SK-N-SH (cell line): ENCODE measurements at regions not wholly inside any gene's neighbourhood (a gene's known extent, or its start where the extent isn't known, plus 50 kb on each side); places are given as distances from the start of the nearest gene placed in this dataset.
A peak's percentile ranks its signal among the peaks of the same experiment; 100 is the strongest.

Experiments used
- CTCF ChIA-PET: fragments of 300-600, 350-600 bp; formaldehyde crosslinking; extraction: SDS; loops from one replicate; lab custom pipeline; 2021; lab: Yijun Ruan, JAX
- POLR2A ChIA-PET: fragments of 350-600 bp; sonication (Branson Sonifier 250); formaldehyde crosslinking; extraction: SDS; loops from one replicate; lab custom pipeline; 2020; ENCODE audit warnings: antibody characterized with exemption, inconsistent platforms; lab: Yijun Ruan, JAX
- DNase-seq: peaks from one replicate; pipeline ENCODE4 v3.0.0; 2012
- H2AFZ ChIP-seq: fragments of 200-600 bp; sonication (generic); 2 replicates; pipeline ENCODE4 v1.8.1; 2016; ENCODE audit warnings: antibody characterized with exemption, mild to moderate bottlenecking, low read depth
- H3F3A ChIP-seq: fragments of 200-600 bp; sonication (generic); replicated peaks from 2 replicates; pipeline ENCODE3; 2016; ENCODE audit warnings: antibody characterized with exemption, mild to moderate bottlenecking; ENCODE audit not compliant: insufficient read depth
- H3K27ac ChIP-seq, 2 experiments: fragments of 200-500 bp in 1 of 2; fragments of 200-600 bp in 1 of 2; sonication (Bioruptor generic) in 1 of 2; sonication (generic), shearing (Covaris generic) in 1 of 2; 2 replicates each; pipeline versions ENCODE4 v1.5.1 to v1.6.1; 2014 to 2016; ENCODE audit warnings: low read depth in 2 of 2, inconsistent platforms in 1 of 2, low read length in 1 of 2, mild to moderate bottlenecking in 1 of 2, mixed read lengths in 1 of 2
- H3K27me3 ChIP-seq: fragments of 200-600 bp; sonication (generic), shearing (Covaris generic); 2 replicates; pipeline ENCODE4 v1.6.1; 2016; ENCODE audit warnings: mixed run types; ENCODE audit not compliant: insufficient read depth
- H3K36me3 ChIP-seq, 2 experiments: fragments of 200-500 bp in 1 of 2; fragments of 200-600 bp in 1 of 2; sonication (Bioruptor generic) in 1 of 2; sonication (generic) in 1 of 2; replicated peaks in 1 of 2; 2 replicates each; pipeline versions ENCODE3 to v1.5.1; 2014 to 2016; ENCODE audit warnings: low read length in 1 of 2, mild to moderate bottlenecking in 1 of 2; ENCODE audit not compliant: insufficient read depth in 2 of 2, control insufficient read depth in 1 of 2
- H3K4me1 ChIP-seq, 2 experiments: fragments of 200-500 bp in 1 of 2; fragments of 200-600 bp in 1 of 2; sonication (Bioruptor generic) in 1 of 2; sonication (generic), shearing (Covaris generic) in 1 of 2; 2 replicates each; pipeline versions ENCODE4 v1.5.1 to v1.6.1; 2014 to 2016; ENCODE audit warnings: low read depth in 1 of 2, low read length in 1 of 2, mixed run types in 1 of 2; ENCODE audit not compliant: insufficient read depth in 2 of 2, control insufficient read depth in 1 of 2
- H3K4me2 ChIP-seq: fragments of 200-600 bp; sonication (generic), shearing (Covaris generic); 2 replicates; pipeline ENCODE4 v1.6.1; 2017; ENCODE audit warnings: mixed run types
- H3K4me3 ChIP-seq, 2 experiments: fragments of 200-500 bp in 1 of 2; fragments of 200-600 bp in 1 of 2; sonication (Bioruptor generic) in 1 of 2; sonication (generic), shearing (Covaris generic) in 1 of 2; 2 replicates each; pipeline versions ENCODE4 v1.5.1 to v1.8.1; 2014 to 2016; ENCODE audit warnings: low read depth in 2 of 2, inconsistent platforms in 1 of 2, low read length in 1 of 2, mild to moderate bottlenecking in 1 of 2, mixed read lengths in 1 of 2, moderate library complexity in 1 of 2
- H3K79me2 ChIP-seq: fragments of 200-600 bp; sonication (generic); 2 replicates; pipeline ENCODE4 v1.8.1; 2017; ENCODE audit warnings: mild to moderate bottlenecking; ENCODE audit not compliant: insufficient read depth
- H3K9ac ChIP-seq: fragments of 200-600 bp; sonication (generic); 2 replicates; pipeline ENCODE4 v1.6.1; 2017; ENCODE audit warnings: mixed run types
- H3K9me2 ChIP-seq: fragments of 200-600 bp; sonication (generic); 2 replicates; pipeline ENCODE4 v1.6.1; 2017; ENCODE audit warnings: mixed run types
- H3K9me3 ChIP-seq: fragments of 200-600 bp; sonication (generic); 2 replicates; pipeline ENCODE4 v1.6.1; 2017; ENCODE audit warnings: mixed run types, mild to moderate bottlenecking, moderate library complexity
- H4K20me1 ChIP-seq: fragments of 200-600 bp; sonication (generic); 2 replicates; pipeline ENCODE4 v1.6.1; 2017; ENCODE audit warnings: mild to moderate bottlenecking, mixed run types; ENCODE audit not compliant: insufficient read depth
- CHD2 ChIP-seq: fragments of 150-350 bp; IDR thresholded peaks from 2 replicates; pipeline ENCODE4 v1.6.1; 2018; ENCODE audit warnings: low read length; ENCODE audit not compliant: partially characterized antibody
- ELF1 ChIP-seq: IDR thresholded peaks from 2 replicates; pipeline ENCODE4 v1.4.0; 2012
- EP300 ChIP-seq, 2 experiments: IDR thresholded peaks; 2 replicates each; pipeline versions ENCODE4 v1.4.0 to v1.6.1; 2012; ENCODE audit warnings: borderline replicate concordance in 1 of 2, low read depth in 1 of 2, low read length in 1 of 2
- EZH2phosphoT487 ChIP-seq: fragments of 200-600 bp; sonication (generic); IDR thresholded peaks from 2 replicates; pipeline ENCODE4 v1.6.1; 2017; ENCODE audit warnings: low read depth, mixed run types, mild to moderate bottlenecking, antibody characterized with exemption, moderate library complexity, borderline replicate concordance
- FOSL2 ChIP-seq: IDR thresholded peaks from 2 replicates; pipeline ENCODE4 v1.4.0; 2012; ENCODE audit warnings: low read depth, mild to moderate bottlenecking, moderate library complexity, borderline replicate concordance
- FOXM1 ChIP-seq: IDR thresholded peaks from 2 replicates; pipeline ENCODE4 v1.4.0; 2012; ENCODE audit warnings: low read depth, mild to moderate bottlenecking
- GATA2 ChIP-seq: sonication (generic); formaldehyde crosslinking; IDR thresholded peaks from 2 replicates; pipeline ENCODE4 v1.5.0; 2020; ENCODE audit warnings: mild to moderate bottlenecking, missing genetic modification reagents
- JUND ChIP-seq: IDR thresholded peaks from 2 replicates; pipeline ENCODE4 v1.4.0; 2012
- MEF2A ChIP-seq: IDR thresholded peaks from 2 replicates; pipeline ENCODE4 v1.4.0; 2012; ENCODE audit warnings: low read depth, borderline replicate concordance
- NFIC ChIP-seq: IDR thresholded peaks from 2 replicates; pipeline ENCODE4 v1.4.0; 2012; ENCODE audit warnings: borderline replicate concordance
- NRF1 ChIP-seq: IDR thresholded peaks from 2 replicates; pipeline ENCODE4 v1.6.1; 2012; ENCODE audit warnings: low read depth, mild to moderate bottlenecking, low read length
- PBX3 ChIP-seq: IDR thresholded peaks from 2 replicates; pipeline ENCODE4; 2012
- POLR2AphosphoS5 ChIP-seq: IDR thresholded peaks from 2 replicates; pipeline ENCODE4 v1.6.1; 2012; ENCODE audit warnings: low read depth, low read length
- RAD21 ChIP-seq: IDR thresholded peaks from 2 replicates; pipeline ENCODE4 v1.6.1; 2012; ENCODE audit warnings: mild to moderate bottlenecking, low read length
- RCOR1 ChIP-seq: fragments of 150-350 bp; IDR thresholded peaks from 2 replicates; pipeline ENCODE4 v1.6.1; 2017; ENCODE audit warnings: antibody characterized with exemption, low read length
- RFX5 ChIP-seq: IDR thresholded peaks from 2 replicates; pipeline ENCODE4 v1.6.1; 2012; ENCODE audit warnings: mild to moderate bottlenecking, improper control_type of control experiment, low read length
- RXRA ChIP-seq: IDR thresholded peaks from 2 replicates; pipeline ENCODE4 v1.4.0; 2012; ENCODE audit warnings: low read depth, mild to moderate bottlenecking, borderline replicate concordance
- SIN3A ChIP-seq: IDR thresholded peaks from 2 replicates; pipeline ENCODE4 v1.6.1; 2012; ENCODE audit warnings: low read depth, mild to moderate bottlenecking, low read length, moderate library complexity, borderline replicate concordance
- SMC3 ChIP-seq: IDR thresholded peaks from 2 replicates; pipeline ENCODE4 v1.6.1; 2012; ENCODE audit warnings: low read depth, low read length, improper control_type of control experiment
- TAF1 ChIP-seq: IDR thresholded peaks from 2 replicates; pipeline ENCODE4 v1.6.1; 2012; ENCODE audit warnings: low read depth, mild to moderate bottlenecking, low read length, moderate library complexity, borderline replicate concordance
- TCF12 ChIP-seq: IDR thresholded peaks from 2 replicates; pipeline ENCODE4 v1.4.0; 2012
- TEAD4 ChIP-seq: IDR thresholded peaks from 2 replicates; pipeline ENCODE4 v1.4.0; 2012; ENCODE audit warnings: mild to moderate bottlenecking, borderline replicate concordance; ENCODE audit not compliant: insufficient read depth
- USF2 ChIP-seq: fragments of 150-350 bp; IDR thresholded peaks from 2 replicates; pipeline ENCODE4 v1.6.1; 2017; ENCODE audit warnings: antibody characterized with exemption, low read length, low read depth, borderline replicate concordance
- YY1 ChIP-seq: IDR thresholded peaks from 2 replicates; pipeline ENCODE4 v1.4.0; 2012; ENCODE audit warnings: low read depth, mild to moderate bottlenecking
- WGBS: methylation state at CpG from one replicate; pipeline ENCODE4 v1.1.6; 2017; ENCODE audit warnings: low lambda C conversion rate; 5-methylcytosine and 5-hydroxymethylcytosine counted together

GRCh38 chr2:226121046-226121738, 678.4 kb downstream of the IRS1 start:
- 59% methylated on average over 4 of the region's 4 CpGs for WGBS
- TF ChIP-seq EZH2phosphoT487 (no peak), TEAD4 (no peak), PBX3 (peak; percentile 36), GATA2 (no peak), RAD21 (no peak), YY1 (no peak), JUND (peak; percentile 27; the same call in 1 of the 2 replicates), CHD2 (no peak), NFIC (peak; percentile 67), FOXM1 (no peak), TAF1 (no peak), FOSL2 (no peak), RCOR1 (no peak), ELF1 (no peak), POLR2AphosphoS5 (no peak), SIN3A (no peak), EP300 (IDR thresholded peaks at IDR 0.05; ENCODE audit: borderline replicate concordance in 1 of 2, low read depth in 1 of 2, low read length in 1 of 2) (peak in 1 of 2 experiments; percentile 49; a peak in 1 of 4 replicates), USF2 (no peak), SMC3 (no peak), NRF1 (no peak), RFX5 (no peak), MEF2A (no peak), RXRA (0 out of 2 replicates have a peak, but pooled peaks have one; percentile 46), TCF12 (peak; percentile 79)
- H3K4me2 ChIP-seq = no peak overlapping the region
- peaks cover 10% of the 10 kb centered on the region for H3F3A ChIP-seq
- H4K20me1 ChIP-seq = no peaks in the 10 kb centered on the region
- POLR2A ChIA-PET = no interaction called here
- no peaks in the 10 kb centered on the region for H3K9me3 ChIP-seq
- no peak overlapping the region for H3K9ac ChIP-seq
- no peaks in the 10 kb centered on the region for H3K79me2 ChIP-seq
- no peak for DNase-seq
- H3K27ac ChIP-seq = peak overlapping the region; percentile 15 to 34; a peak in 2 of 4 replicates
- H3K36me3 ChIP-seq = no peaks in the 10 kb centered on the region
- no peak overlapping the region; the same call in 1 of the 2 replicates for H2AFZ ChIP-seq
- no peaks in the 10 kb centered on the region for H3K27me3 ChIP-seq
- H3K9me2 ChIP-seq = no peaks in the 10 kb centered on the region
- H3K4me1 ChIP-seq = peaks cover 0 to 52% of the 10 kb centered on the region in 2 experiments; a peak in 2 of 4 replicates
- CTCF ChIA-PET = no interaction called here
- H3K4me3 ChIP-seq = no peak overlapping the region
